ENCODE measurements at regions not wholly inside any gene's neighbourhood (a gene's known extent, or its start where the extent isn't known, plus 50 kb on each side); places are given as distances from the start of the nearest gene placed in this dataset.

- no peak for TF ChIP-seq ZSCAN18 (tag by site-specific recombination; IDR thresholded peaks at IDR 0.05)
- TF ChIP-seq ZNF561 (tag by site-specific recombination; IDR thresholded peaks at IDR 0.05; ENCODE audit: borderline replicate concordance): no peak
- TF ChIP-seq KLF10 (tag by site-specific recombination; IDR thresholded peaks at IDR 0.05): no peak
- TF ChIP-seq, protein P1, sequence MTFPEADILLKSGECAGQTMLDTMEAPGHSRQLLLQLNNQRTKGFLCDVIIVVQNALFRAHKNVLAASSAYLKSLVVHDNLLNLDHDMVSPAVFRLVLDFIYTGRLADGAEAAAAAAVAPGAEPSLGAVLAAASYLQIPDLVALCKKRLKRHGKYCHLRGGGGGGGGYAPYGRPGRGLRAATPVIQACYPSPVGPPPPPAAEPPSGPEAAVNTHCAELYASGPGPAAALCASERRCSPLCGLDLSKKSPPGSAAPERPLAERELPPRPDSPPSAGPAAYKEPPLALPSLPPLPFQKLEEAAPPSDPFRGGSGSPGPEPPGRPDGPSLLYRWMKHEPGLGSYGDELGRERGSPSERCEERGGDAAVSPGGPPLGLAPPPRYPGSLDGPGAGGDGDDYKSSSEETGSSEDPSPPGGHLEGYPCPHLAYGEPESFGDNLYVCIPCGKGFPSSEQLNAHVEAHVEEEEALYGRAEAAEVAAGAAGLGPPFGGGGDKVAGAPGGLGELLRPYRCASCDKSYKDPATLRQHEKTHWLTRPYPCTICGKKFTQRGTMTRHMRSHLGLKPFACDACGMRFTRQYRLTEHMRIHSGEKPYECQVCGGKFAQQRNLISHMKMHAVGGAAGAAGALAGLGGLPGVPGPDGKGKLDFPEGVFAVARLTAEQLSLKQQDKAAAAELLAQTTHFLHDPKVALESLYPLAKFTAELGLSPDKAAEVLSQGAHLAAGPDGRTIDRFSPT (tag by site-specific recombination; IDR thresholded peaks at IDR 0.05): no peak
- TF ChIP-seq, protein P2, sequence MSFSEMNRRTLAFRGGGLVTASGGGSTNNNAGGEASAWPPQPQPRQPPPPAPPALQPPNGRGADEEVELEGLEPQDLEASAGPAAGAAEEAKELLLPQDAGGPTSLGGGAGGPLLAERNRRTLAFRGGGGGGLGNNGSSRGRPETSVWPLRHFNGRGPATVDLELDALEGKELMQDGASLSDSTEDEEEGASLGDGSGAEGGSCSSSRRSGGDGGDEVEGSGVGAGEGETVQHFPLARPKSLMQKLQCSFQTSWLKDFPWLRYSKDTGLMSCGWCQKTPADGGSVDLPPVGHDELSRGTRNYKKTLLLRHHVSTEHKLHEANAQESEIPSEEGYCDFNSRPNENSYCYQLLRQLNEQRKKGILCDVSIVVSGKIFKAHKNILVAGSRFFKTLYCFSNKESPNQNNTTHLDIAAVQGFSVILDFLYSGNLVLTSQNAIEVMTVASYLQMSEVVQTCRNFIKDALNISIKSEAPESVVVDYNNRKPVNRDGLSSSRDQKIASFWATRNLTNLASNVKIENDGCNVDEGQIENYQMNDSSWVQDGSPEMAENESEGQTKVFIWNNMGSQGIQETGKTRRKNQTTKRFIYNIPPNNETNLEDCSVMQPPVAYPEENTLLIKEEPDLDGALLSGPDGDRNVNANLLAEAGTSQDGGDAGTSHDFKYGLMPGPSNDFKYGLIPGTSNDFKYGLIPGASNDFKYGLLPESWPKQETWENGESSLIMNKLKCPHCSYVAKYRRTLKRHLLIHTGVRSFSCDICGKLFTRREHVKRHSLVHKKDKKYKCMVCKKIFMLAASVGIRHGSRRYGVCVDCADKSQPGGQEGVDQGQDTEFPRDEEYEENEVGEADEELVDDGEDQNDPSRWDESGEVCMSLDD (tag by site-specific recombination; IDR thresholded peaks at IDR 0.05): no peak
- TF ChIP-seq YY2 (tag by site-specific recombination; IDR thresholded peaks at IDR 0.05): no peak
Observed at GRCh38 chr9:85452841-85453240, 288.9 kb downstream of the AGTPBP1 start (continued).

- Histone ChIP-seq H3K36me3 (ENCODE audit: control insufficient read depth in 2 of 2, insufficient read depth in 1 of 2, low read length in 2 of 2) (no peaks in the 10 kb centered on the region), H3K4me3 (ENCODE audit: low read depth, low read length) (no peak overlapping the region), H3K9me3 (ENCODE audit: control insufficient read depth, insufficient read depth, low read depth, low read length) (no peaks in the 10 kb centered on the region), H3K27ac (ENCODE audit: extremely low read depth, low read depth, low read length) (no peak overlapping the region), H3K4me1 (ENCODE audit: control insufficient read depth, insufficient read depth, low read length) (no peaks in the 10 kb centered on the region)
- TF ChIP-seq ZNF211 (tag by site-specific recombination; IDR thresholded peaks at IDR 0.05; ENCODE audit: low read depth) (no peak), ZNF404 (tag by site-specific recombination; IDR thresholded peaks at IDR 0.05) (no peak), ZNF510 (tag by site-specific recombination; IDR thresholded peaks at IDR 0.05; ENCODE audit: insufficient replicate concordance) (no peak), KLF17 (tag by site-specific recombination; IDR thresholded peaks at IDR 0.05) (no peak), ZNF2 (tag by site-specific recombination; IDR thresholded peaks at IDR 0.05) (no peak), KLF9 (tag by site-specific recombination; IDR thresholded peaks at IDR 0.05; ENCODE audit: low read depth) (no peak), ZNF701 (tag by site-specific recombination; IDR thresholded peaks at IDR 0.05) (no peak)
- TF ChIP-seq, protein P3, sequence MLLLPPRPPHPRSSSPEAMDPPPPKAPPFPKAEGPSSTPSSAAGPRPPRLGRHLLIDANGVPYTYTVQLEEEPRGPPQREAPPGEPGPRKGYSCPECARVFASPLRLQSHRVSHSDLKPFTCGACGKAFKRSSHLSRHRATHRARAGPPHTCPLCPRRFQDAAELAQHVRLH (tag by site-specific recombination; IDR thresholded peaks at IDR 0.05): no peak
- POLR2A ChIA-PET: no interaction called here
- CTCF ChIA-PET: interaction anchor here (0.7 to 1.0 kb wide), 3 partner anchors 119 to 754 kb away, joined by 3 read pairs; no protein-coding TSS in a partner anchor
Observed at GRCh38 chr9:85451680-85452079, 290.1 kb downstream of the AGTPBP1 start.

GRCh38 chr9:85445887-85446286 lies 295.9 kb downstream of the AGTPBP1 start:
- Histone ChIP-seq H3K27ac (ENCODE audit: extremely low read depth, low read depth, low read length) (no peak overlapping the region), H3K9me3 (ENCODE audit: control insufficient read depth, insufficient read depth, low read depth, low read length) (no peaks in the 10 kb centered on the region), H3K4me3 (ENCODE audit: low read depth, low read length) (no peak overlapping the region), H3K36me3 (ENCODE audit: control insufficient read depth in 2 of 2, insufficient read depth in 1 of 2, low read length in 2 of 2) (no peaks in the 10 kb centered on the region), H3K4me1 (ENCODE audit: control insufficient read depth, insufficient read depth, low read length) (no peaks in the 10 kb centered on the region)
- TF ChIP-seq, protein P4, sequence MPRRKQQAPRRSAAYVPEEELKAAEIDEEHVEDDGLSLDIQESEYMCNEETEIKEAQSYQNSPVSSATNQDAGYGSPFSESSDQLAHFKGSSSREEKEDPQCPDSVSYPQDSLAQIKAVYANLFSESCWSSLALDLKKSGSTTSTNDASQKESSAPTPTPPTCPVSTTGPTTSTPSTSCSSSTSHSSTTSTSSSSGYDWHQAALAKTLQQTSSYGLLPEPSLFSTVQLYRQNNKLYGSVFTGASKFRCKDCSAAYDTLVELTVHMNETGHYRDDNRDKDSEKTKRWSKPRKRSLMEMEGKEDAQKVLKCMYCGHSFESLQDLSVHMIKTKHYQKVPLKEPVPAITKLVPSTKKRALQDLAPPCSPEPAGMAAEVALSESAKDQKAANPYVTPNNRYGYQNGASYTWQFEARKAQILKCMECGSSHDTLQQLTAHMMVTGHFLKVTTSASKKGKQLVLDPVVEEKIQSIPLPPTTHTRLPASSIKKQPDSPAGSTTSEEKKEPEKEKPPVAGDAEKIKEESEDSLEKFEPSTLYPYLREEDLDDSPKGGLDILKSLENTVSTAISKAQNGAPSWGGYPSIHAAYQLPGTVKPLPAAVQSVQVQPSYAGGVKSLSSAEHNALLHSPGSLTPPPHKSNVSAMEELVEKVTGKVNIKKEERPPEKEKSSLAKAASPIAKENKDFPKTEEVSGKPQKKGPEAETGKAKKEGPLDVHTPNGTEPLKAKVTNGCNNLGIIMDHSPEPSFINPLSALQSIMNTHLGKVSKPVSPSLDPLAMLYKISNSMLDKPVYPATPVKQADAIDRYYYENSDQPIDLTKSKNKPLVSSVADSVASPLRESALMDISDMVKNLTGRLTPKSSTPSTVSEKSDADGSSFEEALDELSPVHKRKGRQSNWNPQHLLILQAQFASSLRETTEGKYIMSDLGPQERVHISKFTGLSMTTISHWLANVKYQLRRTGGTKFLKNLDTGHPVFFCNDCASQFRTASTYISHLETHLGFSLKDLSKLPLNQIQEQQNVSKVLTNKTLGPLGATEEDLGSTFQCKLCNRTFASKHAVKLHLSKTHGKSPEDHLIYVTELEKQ (tag by site-specific recombination; IDR thresholded peaks at IDR 0.05; ENCODE audit: borderline replicate concordance): no peak
- TF ChIP-seq ZNF37A (tag by site-specific recombination; IDR thresholded peaks at IDR 0.05) (no peak), ZNF664 (tag by site-specific recombination; IDR thresholded peaks at IDR 0.05) (no peak), ZNF548 (tag by site-specific recombination; IDR thresholded peaks at IDR 0.05) (no peak), ZNF707 (tag by site-specific recombination; IDR thresholded peaks at IDR 0.05) (no peak), KLF16 (tag by site-specific recombination; IDR thresholded peaks at IDR 0.05) (no peak), ZNF645 (tag by site-specific recombination; IDR thresholded peaks at IDR 0.05) (no peak)
- POLR2A ChIA-PET: interaction anchor here (0.6 kb wide), 1 partner anchor 19 kb away, joined by 7 read pairs; no protein-coding TSS in a partner anchor
- CTCF ChIA-PET: no interaction called here
